Mesenchymal stem cell (in vitro differentiated cells and primary cell): ENCODE measurements at regions not wholly inside any gene's neighbourhood (a gene's known extent, or its start where the extent isn't known, plus 50 kb on each side); places are given as distances from the start of the nearest gene placed in this dataset.

Experiments used
- DNase-seq: peaks from one replicate; pipeline ENCODE4 v3.0.0-alpha.2; 2013
- H2AFZ ChIP-seq: one replicate; pipeline ENCODE4 v1.6.1; 2013; ENCODE audit warnings: low read depth, mild to moderate bottlenecking, control low read depth, inconsistent platforms, low read length, moderate library complexity
- H2AK5ac ChIP-seq: 2 replicates; pipeline ENCODE4 v1.6.1; 2013; ENCODE audit warnings: low read length, moderate library complexity, mild to moderate bottlenecking, inconsistent platforms; ENCODE audit not compliant: severe bottlenecking
- H2BK120ac ChIP-seq: one replicate; pipeline ENCODE4 v1.6.1; 2013; ENCODE audit warnings: low read depth, mild to moderate bottlenecking, inconsistent platforms, low read length, moderate library complexity
- H2BK12ac ChIP-seq, 2 experiments: one replicate each; pipeline ENCODE4 v1.6.1; 2013; ENCODE audit warnings: inconsistent platforms in 2 of 2, low read length in 2 of 2, mild to moderate bottlenecking in 2 of 2, moderate library complexity in 2 of 2, control low read depth in 1 of 2
- H2BK15ac ChIP-seq: one replicate; pipeline ENCODE4 v1.6.1; 2013; ENCODE audit warnings: mild to moderate bottlenecking, low read depth, inconsistent platforms; ENCODE audit not compliant: poor library complexity, severe bottlenecking
- H2BK5ac ChIP-seq: 2 replicates; pipeline ENCODE4 v1.6.1; 2013; ENCODE audit warnings: low read depth, mild to moderate bottlenecking, low read length, control low read depth, inconsistent platforms; ENCODE audit not compliant: poor library complexity, severe bottlenecking
- H3K14ac ChIP-seq, 2 experiments: one replicate each; pipeline ENCODE4 v1.6.1; 2013; ENCODE audit warnings: inconsistent platforms in 2 of 2, low read length in 2 of 2, control low read depth in 1 of 2, mild to moderate bottlenecking in 1 of 2, moderate library complexity in 1 of 2
- H3K18ac ChIP-seq, 2 experiments: one replicate each; pipeline ENCODE4 v1.6.1; 2013; ENCODE audit warnings: inconsistent platforms in 2 of 2, low read length in 2 of 2, control low read depth in 1 of 2, low read depth in 1 of 2, mild to moderate bottlenecking in 1 of 2
- H3K23ac ChIP-seq, 2 experiments: one replicate each; pipeline ENCODE4 v1.6.1; 2013; ENCODE audit warnings: inconsistent platforms in 2 of 2, low read length in 2 of 2, mild to moderate bottlenecking in 2 of 2, moderate library complexity in 2 of 2, control low read depth in 1 of 2
- H3K27ac ChIP-seq: 2 replicates; pipeline ENCODE4 v1.5.1; 2013; ENCODE audit warnings: mild to moderate bottlenecking, moderate library complexity, low read length, control low read depth, inconsistent platforms; ENCODE audit not compliant: poor library complexity, severe bottlenecking
- H3K27me3 ChIP-seq, 2 experiments: 2 replicates each; pipeline versions ENCODE4 v1.6.1 to v1.7.0; 2013; ENCODE audit warnings: low read length in 2 of 2, mild to moderate bottlenecking in 2 of 2, moderate library complexity in 2 of 2, control low read depth in 1 of 2, inconsistent platforms in 1 of 2; ENCODE audit not compliant: control insufficient read depth in 1 of 2, insufficient read depth in 1 of 2
- H3K36me3 ChIP-seq, 2 experiments: 2 replicates each; pipeline versions ENCODE4 v1.6.1 to v1.7.0; 2013; ENCODE audit warnings: low read length in 2 of 2, control low read depth in 1 of 2, inconsistent platforms in 1 of 2, low read depth in 1 of 2, mild to moderate bottlenecking in 1 of 2; ENCODE audit not compliant: insufficient read depth in 2 of 2, control insufficient read depth in 1 of 2
- H3K4ac ChIP-seq, 2 experiments: one replicate each; pipeline ENCODE4 v1.6.1; 2013; ENCODE audit warnings: inconsistent platforms in 2 of 2, low read length in 2 of 2, mild to moderate bottlenecking in 2 of 2, moderate library complexity in 2 of 2, control low read depth in 1 of 2, low read depth in 1 of 2
- H3K4me1 ChIP-seq: 2 replicates; pipeline ENCODE4 v1.6.1; 2013; ENCODE audit warnings: low read depth, low read length, control low read depth; ENCODE audit not compliant: control insufficient read depth, insufficient read depth
- H3K4me2 ChIP-seq: 2 replicates; pipeline ENCODE4 v1.6.1; 2013; ENCODE audit warnings: low read length, mild to moderate bottlenecking, inconsistent platforms; ENCODE audit not compliant: poor library complexity, severe bottlenecking
- H3K4me3 ChIP-seq, 2 experiments: 2 replicates each; pipeline versions ENCODE4 v1.5.1 to v1.7.0; 2013; ENCODE audit warnings: low read length in 2 of 2, mild to moderate bottlenecking in 2 of 2, control low read depth in 1 of 2, low read depth in 1 of 2; ENCODE audit not compliant: insufficient read depth in 1 of 2
- H3K79me1 ChIP-seq: replicated peaks from 2 replicates; pipeline ENCODE4 v1.6.1; 2013; ENCODE audit warnings: mild to moderate bottlenecking, control low read depth, low read length, inconsistent platforms; ENCODE audit not compliant: poor library complexity, severe bottlenecking
- H3K9ac ChIP-seq: 2 replicates; pipeline ENCODE4 v1.7.0; 2013; ENCODE audit warnings: mild to moderate bottlenecking, low read length, moderate library complexity
- H3K9me3 ChIP-seq: 2 replicates; pipeline ENCODE4 v1.7.0; 2013; ENCODE audit warnings: mild to moderate bottlenecking, low read length; ENCODE audit not compliant: control insufficient read depth
- H4K8ac ChIP-seq: one replicate; pipeline ENCODE4 v1.6.1; 2013; ENCODE audit warnings: inconsistent platforms, mild to moderate bottlenecking, low read length, moderate library complexity
- H4K91ac ChIP-seq: one replicate; pipeline ENCODE4 v1.6.1; 2013; ENCODE audit warnings: mild to moderate bottlenecking, low read length, inconsistent platforms
- WGBS: methylation state at CpG from one replicate; pipeline ENCODE4 v1.1.7; 2013; ENCODE audit warnings: mixed read lengths; 5-methylcytosine and 5-hydroxymethylcytosine counted together

DNA sequence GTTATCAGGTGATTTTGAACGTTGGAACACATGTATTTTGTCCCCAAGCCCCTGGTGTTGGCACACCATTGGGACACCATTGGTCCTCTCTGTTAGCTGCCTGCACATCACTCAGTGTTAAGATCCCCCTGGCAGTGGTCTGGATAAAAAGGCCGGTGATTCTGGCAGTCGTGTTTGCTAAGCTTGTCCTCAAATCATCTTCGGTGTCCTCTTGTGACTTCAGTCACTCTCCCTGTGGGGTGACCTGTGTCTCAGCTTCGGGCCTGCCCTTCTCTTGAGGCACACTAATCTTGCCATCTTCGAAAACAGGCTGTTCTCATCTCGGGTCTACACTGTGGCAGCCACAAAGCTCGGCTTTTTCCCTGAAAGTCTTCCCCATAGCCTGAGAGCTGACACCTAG is 127.1 kb downstream of the ZIC5 start:
- H2AK5ac ChIP-seq: no peak overlapping the region
- H3K18ac ChIP-seq: no peak overlapping the region
- no peak overlapping the region for H2AFZ ChIP-seq
- H3K9me3 ChIP-seq: no peaks in the 10 kb centered on the region
- no peak overlapping the region for H3K27ac ChIP-seq
- H3K27me3 ChIP-seq: peaks cover 6 to 15% of the 10 kb centered on the region in 2 experiments
- no peak overlapping the region for H2BK120ac ChIP-seq
- H3K79me1 ChIP-seq: no peaks in the 10 kb centered on the region
- no peak overlapping the region for H4K91ac ChIP-seq
- H3K4me1 ChIP-seq: no peaks in the 10 kb centered on the region
- H3K4ac ChIP-seq: no peak overlapping the region
- H3K14ac ChIP-seq: no peak overlapping the region
- H3K4me3 ChIP-seq: no peak overlapping the region
- H3K9ac ChIP-seq: no peak overlapping the region
- 82% methylated on average over 8 of the region's 8 CpGs for WGBS
- H2BK12ac ChIP-seq: no peak overlapping the region
- no peak for DNase-seq
- no peaks in the 10 kb centered on the region for H3K36me3 ChIP-seq
- no peak overlapping the region for H2BK15ac ChIP-seq
- no peak overlapping the region for H4K8ac ChIP-seq
- H3K4me2 ChIP-seq: no peak overlapping the region
- no peak overlapping the region for H3K23ac ChIP-seq
- H2BK5ac ChIP-seq: no peak overlapping the region

DNA sequence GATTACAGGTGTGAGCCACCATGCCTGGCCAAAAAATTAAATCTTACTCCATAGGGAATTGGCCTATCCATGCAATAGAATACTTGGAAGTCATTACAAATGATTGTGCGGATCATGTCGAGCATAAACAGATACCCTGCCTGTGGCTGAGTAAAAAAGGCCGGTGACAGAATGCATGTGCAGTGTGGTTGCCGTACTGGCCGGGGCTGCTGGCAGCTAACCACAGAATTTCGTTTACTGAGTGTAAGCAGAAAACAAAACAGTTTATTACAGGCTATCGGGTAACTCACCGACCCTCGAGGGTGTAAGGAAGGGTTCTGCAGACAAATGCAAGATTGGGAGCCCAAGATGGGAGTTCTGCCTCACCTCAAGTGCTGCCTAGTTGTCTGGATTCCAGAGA is 127.7 kb downstream of the ZIC5 start:
- Histone ChIP-seq H3K9ac (no peak overlapping the region), H2BK15ac (no peak overlapping the region), H3K79me1 (no peaks in the 10 kb centered on the region), H3K18ac (no peak overlapping the region), H3K4ac (no peak overlapping the region), H2BK120ac (no peak overlapping the region), H3K23ac (no peak overlapping the region), H3K9me3 (no peaks in the 10 kb centered on the region), H3K14ac (no peak overlapping the region), H3K4me2 (no peak overlapping the region), H4K91ac (no peak overlapping the region), H3K4me3 (no peak overlapping the region), H2AFZ (no peak overlapping the region), H3K36me3 (no peaks in the 10 kb centered on the region), H2AK5ac (no peak overlapping the region), H2BK5ac (no peak overlapping the region), H4K8ac (no peak overlapping the region), H3K4me1 (no peaks in the 10 kb centered on the region), H3K27me3 (peaks cover 6 to 15% of the 10 kb centered on the region in 2 experiments), H3K27ac (no peak overlapping the region), H2BK12ac (no peak overlapping the region)
- 88% methylated on average over 9 of the region's 9 CpGs for WGBS
- no peak for DNase-seq

DNA sequence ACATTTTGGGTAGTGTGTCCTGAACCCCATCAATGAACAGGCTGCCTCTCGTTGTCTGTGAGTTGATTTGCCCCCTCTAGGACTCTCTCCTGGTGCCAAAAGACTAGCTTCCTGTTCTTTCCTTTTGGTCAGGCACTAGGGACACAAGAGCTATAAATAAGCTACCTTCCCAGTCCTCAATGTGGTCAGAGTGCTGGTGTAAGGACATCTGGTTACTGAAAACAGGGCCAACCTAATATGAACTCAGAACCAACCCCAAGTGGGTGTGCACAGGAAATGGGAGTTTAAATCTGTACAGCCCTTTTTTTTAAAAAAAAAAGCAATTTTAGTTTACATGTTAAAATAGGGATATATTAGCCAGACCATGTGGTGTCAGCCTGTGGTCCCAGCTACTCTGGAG is 129.2 kb downstream of the ZIC5 start:
- Histone ChIP-seq H2AFZ (no peak overlapping the region), H3K4ac (no peak overlapping the region), H3K4me3 (no peak overlapping the region), H2BK120ac (no peak overlapping the region), H3K27me3 (peaks cover 0 to 6% of the 10 kb centered on the region in 2 experiments), H3K9ac (no peak overlapping the region), H3K4me2 (no peak overlapping the region), H3K4me1 (no peaks in the 10 kb centered on the region), H3K14ac (no peak overlapping the region), H3K79me1 (no peaks in the 10 kb centered on the region), H3K9me3 (no peaks in the 10 kb centered on the region), H4K8ac (no peak overlapping the region), H2BK12ac (no peak overlapping the region), H3K18ac (no peak overlapping the region), H3K23ac (no peak overlapping the region), H3K36me3 (no peaks in the 10 kb centered on the region), H2AK5ac (no peak overlapping the region), H4K91ac (no peak overlapping the region), H2BK15ac (no peak overlapping the region), H3K27ac (no peak overlapping the region), H2BK5ac (no peak overlapping the region)
- 56% methylated on average over 1 of the region's 1 CpG for WGBS
- no peak for DNase-seq

DNA sequence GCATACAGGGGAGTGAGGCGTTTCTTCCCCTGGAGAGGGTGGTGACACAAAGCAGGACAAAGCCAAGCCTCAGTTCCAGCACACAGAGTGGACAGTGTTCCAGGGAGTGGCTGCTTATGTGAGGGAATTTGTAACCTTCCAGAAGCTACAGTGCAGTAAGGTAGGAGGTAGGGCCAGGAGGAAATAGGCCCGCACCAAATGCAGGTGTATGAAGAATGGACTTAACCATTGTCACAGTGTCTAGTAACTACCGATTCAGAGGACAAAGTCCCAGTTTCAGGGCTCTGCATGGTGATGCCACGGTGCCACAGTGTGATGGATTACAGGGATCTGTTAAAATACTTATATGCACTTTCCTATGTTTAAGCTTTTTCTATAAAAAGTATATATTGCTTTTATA is 135.3 kb downstream of the ZIC5 start:
- no peak overlapping the region for H3K23ac ChIP-seq
- H4K8ac ChIP-seq: no peak overlapping the region
- no peak overlapping the region for H3K27ac ChIP-seq
- no peak overlapping the region for H2AFZ ChIP-seq
- H3K14ac ChIP-seq: no peak overlapping the region
- H2BK120ac ChIP-seq: no peak overlapping the region
- no peak overlapping the region for H2BK15ac ChIP-seq
- 83% methylated on average over 2 of the region's 4 CpGs for WGBS
- no peaks in the 10 kb centered on the region for H3K36me3 ChIP-seq
- no peak overlapping the region for H3K4ac ChIP-seq
- no peak overlapping the region for H2BK12ac ChIP-seq
- no peak overlapping the region for H3K18ac ChIP-seq
- no peaks in the 10 kb centered on the region for H3K9me3 ChIP-seq
- no peak overlapping the region for H4K91ac ChIP-seq
- DNase-seq: no peak
- H3K4me1 ChIP-seq: peaks cover 7% of the 10 kb centered on the region
- H3K27me3 ChIP-seq: peaks cover 0 to 6% of the 10 kb centered on the region in 2 experiments
- H3K79me1 ChIP-seq: no peaks in the 10 kb centered on the region
- H3K9ac ChIP-seq: no peak overlapping the region
- no peak overlapping the region for H2AK5ac ChIP-seq
- H2BK5ac ChIP-seq: no peak overlapping the region
- no peak overlapping the region for H3K4me3 ChIP-seq
- H3K4me2 ChIP-seq: no peak overlapping the region
